Fibroblast of skin of scalp (primary cell): ENCODE measurements at regions not wholly inside any gene's neighbourhood (a gene's known extent, or its start where the extent isn't known, plus 50 kb on each side); places are given as distances from the start of the nearest gene placed in this dataset.

Experiments used
- DNase-seq: peaks from one replicate; pipeline ENCODE4 v3.0.0-alpha.2; 2013

- DNase-seq, result no peak
Measured at GRCh38 chr20:59437601-59438031, 137.2 kb downstream of the EDN3 start.

DNA sequence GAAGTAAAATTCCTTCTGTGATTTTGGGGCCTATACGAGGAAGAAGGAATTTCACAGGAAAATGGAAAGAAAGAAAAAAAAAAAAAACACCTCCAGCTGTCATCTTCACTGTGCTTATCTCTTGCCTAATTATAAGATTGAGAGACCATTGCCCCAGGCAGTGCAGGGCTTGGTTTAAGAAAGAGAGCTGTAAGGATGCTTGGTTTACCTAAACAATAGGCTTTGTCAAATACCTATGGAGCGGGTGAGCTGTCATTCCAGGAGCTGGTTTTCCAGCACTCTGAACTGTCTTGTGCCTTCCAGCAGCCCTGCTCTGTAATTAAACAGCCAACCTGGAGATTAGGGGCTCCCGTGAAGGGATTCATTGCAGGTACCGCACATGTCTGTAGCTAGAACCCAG lies 137.8 kb downstream of the EDN3 start:
- DNase-seq, result no peak

GRCh38 chr20:59439243-59439642 lies 138.8 kb downstream of the EDN3 start:
- DNase-seq, result no peak

- DNase-seq, result no peak
Measured at GRCh38 chr20:59441306-59441705, 140.9 kb downstream of the EDN3 start.

GRCh38 chr20:59441860-59442810 lies 141.7 kb downstream of the EDN3 start:
- DNase-seq, result peak; percentile 19

GRCh38 chr20:59443550-59443949 lies 143.1 kb downstream of the EDN3 start:
- peak; percentile 75 for DNase-seq

DNA sequence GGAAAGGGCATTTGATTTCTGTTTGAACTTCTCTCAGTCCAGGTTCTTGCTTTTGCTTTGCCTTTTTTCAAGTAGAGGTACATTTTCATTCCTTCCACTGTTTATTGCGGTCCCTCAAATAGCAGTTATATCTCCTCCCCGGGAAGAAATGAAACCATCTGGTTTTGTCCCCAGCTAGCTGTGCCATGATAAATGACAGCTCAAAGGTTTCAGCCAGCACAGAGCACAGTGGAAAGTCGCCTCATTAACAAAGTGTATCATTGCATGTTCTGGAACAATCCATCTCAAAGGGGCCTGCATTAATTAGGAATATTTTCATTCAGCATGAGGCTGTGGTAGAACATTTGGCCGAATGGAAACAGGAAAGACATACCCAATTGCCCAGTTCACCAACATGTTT lies 146.0 kb downstream of the EDN3 start:
- no peak for DNase-seq

- peak; percentile 16 for DNase-seq
Measured at GRCh38 chr20:59448196-59448595, 147.8 kb downstream of the EDN3 start.

DNA sequence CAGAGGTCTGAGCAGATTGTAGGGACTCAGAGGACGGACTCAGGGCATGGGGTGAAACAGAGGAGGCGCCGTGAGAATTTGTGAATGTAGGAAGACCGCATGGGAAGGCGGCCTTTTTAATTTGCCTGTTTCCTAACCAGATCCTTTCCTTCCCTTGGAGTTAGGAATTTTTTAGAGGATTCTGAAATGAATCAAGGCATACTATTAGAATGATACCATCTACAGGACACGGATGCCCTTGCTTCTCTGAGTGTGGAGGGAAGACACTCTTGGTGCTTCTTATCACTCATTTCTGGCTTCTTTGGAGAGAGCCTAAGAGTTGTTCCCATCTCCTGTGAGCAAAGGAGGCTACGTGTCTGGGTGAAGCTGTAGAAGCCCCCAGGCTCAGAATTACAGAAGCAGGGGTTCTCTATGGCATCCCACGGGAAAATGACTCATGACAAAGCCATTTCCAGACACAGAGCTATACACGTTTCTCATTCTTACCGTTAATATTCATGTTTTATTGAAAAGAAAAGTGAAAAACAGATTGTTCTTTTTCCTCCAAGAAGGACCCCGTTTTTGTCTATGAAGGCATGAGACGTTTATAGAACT lies 148.5 kb downstream of the EDN3 start:
- DNase-seq, result peak; percentile 74

DNA sequence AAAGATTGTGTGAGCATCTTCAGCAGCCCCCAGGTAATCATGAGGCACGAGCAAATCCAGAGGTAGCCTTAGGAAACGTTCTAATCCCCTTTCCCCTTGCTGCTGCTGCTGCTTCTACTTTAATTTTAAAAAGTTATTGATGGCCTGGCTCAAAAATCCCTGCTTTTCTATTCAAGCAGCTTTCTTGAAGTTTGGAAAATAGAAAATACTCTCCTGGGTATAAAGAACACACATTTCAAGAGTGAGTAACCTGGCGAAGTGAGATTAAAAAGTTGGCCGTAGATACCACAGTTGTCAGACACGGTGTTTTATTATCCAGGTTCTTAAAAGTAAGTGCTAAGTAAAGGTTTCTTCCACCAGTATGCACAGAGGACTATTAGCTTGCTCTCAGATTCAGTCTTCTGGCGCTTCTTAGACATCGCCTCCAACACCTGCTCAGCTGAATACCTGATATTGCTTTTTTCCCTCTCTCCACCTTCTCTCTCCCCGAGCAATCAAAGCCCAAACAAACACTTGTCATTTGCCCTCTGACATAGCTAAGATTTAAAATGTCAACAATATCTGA lies 150.7 kb downstream of the EDN3 start:
- no peak for DNase-seq

GRCh38 chr20:59451641-59452040 lies 151.2 kb downstream of the EDN3 start:
- no peak for DNase-seq

DNA sequence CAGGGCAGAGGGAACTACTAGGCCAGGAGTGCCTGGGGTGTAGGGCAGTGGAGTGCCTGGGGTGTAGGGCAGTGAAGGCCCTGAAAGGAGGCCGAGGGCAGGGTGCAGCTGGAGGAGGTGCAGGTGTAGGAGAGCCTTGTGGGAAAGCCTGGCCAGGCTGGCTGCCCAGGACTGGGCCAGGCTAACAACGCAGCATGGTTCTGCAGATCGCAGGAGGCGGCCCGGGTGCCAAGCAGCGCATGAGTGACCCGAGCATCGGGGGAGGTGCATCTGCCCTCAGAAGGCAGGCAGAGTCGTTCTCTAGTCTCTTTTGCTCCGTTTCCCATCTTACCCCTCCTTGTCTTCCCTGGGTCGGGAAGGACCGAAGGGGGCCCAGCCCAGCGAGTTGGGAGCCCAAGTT lies 151.5 kb upstream of the PHACTR3 start:
- DNase-seq, result no peak

- peak; percentile 4 for DNase-seq
Measured at GRCh38 chr20:59453759-59454560, 150.4 kb upstream of the PHACTR3 start.

- DNase-seq, result peak; percentile 46
Measured at GRCh38 chr20:59455402-59456341, 148.7 kb upstream of the PHACTR3 start.

GRCh38 chr20:59456342-59457279 lies 147.7 kb upstream of the PHACTR3 start:
- no peak for DNase-seq

DNA sequence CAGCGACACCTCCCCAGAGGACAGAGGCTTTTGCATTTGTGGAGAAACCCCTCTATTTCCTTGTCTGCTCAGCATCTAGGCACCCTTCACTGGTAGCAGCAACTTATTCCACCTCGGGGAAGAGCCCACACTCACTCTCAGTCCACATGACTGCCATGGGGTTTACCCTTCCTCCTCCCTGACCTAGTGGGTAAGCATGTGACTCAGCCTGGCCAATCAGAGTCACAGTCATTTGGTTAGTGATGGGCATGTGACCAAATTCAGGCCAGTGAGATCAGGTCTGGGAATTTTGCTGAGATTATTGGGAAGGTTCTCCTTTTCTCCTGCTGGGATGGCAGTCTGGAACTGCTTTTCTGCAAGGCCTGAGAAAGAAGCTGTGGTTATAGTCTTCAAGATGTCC lies 145.7 kb upstream of the PHACTR3 start:
- no peak for DNase-seq

- no peak for DNase-seq
Measured at GRCh38 chr20:59459586-59459985, 144.8 kb upstream of the PHACTR3 start.

DNA sequence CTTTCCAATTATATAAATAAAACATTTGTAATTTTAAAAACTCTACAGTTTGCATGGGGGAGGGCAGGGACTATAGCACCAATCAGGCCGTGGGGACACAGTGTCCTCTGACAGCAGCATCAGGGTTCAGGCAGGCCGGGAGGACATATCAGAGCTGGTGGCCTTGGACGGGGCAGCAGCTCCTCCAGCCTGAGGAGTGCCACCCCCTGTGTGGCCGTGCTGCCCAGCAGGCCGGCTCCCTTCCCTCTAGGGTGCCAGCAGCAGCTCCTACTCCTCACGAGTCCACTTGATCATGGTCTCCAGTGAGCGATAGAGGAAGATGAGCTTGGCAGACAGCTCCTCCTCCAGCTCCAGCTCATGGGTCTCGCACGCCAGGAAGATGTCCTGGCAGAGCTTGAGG lies 144.0 kb upstream of the PHACTR3 start:
- DNase-seq, result no peak

GRCh38 chr20:59461526-59461925 lies 142.8 kb upstream of the PHACTR3 start:
- no peak for DNase-seq

DNA sequence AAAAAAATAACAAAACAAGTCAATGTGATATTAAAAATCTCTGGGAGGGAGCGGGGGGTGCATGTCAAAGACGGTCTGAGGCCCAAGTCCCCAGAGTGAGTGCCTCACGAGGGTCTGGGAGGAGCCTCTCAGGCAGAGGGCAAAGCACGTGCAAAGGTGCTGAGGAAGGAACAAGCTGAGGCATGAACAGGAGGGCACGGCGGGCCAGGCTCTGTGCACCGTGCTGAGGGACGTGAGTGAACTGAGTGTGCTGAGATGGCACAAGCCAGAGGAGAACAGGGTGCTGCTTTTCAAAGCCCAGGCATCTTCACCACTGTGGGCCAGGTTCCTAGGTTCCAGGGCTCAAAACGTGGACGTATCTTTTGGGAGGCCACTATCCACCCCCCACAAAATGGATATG lies 142.1 kb upstream of the PHACTR3 start:
- no peak for DNase-seq
